ENCODE measurements at regions not wholly inside any gene's neighbourhood (a gene's known extent, or its start where the extent isn't known, plus 50 kb on each side); places are given as distances from the start of the nearest gene placed in this dataset.

DNA sequence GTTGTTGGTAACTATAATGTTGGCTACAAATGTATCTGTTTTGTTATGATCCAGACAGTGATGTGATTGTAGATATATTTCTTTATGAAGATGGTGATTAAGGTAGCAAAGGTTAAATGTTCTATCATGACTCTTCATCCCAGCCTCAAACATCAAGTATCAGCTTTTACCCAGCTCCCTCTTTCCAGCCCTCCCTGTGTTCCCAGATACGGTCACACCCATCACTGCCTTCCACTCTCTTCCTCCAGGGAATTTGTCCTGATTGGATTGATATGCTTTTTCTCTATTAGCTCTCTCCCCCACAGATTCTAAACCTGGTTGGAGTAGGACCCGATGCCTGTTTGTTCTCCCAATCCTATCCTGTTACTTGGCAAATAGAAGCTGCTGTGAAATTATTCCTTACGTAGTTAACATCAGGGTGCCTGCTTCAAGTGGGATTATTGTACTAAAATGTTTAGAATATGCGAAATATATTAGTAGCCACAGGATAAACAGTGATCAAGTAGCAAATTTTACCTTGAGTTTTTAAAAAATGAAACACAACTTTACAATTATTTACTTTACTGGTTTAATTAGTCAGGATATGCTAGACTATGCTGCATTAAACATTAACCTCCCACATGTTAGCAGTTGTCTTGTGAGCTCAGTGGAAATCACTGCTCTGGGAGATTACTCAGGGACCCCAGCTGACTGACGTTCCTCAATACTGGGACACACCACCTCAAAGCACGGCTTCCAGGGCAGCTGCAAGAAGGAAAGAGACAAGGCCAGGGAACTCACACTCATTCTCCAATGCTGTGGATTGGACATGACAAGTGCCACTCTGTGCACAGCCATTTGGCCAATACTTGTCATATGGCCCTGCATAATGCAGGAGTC is 165.3 kb downstream of the ALX1 start (continued):
- TF ChIP-seq ZNF782 (CRISPR knock-in tag; IDR thresholded peaks at IDR 0.05; ENCODE audit: borderline replicate concordance), result no peak

DNA sequence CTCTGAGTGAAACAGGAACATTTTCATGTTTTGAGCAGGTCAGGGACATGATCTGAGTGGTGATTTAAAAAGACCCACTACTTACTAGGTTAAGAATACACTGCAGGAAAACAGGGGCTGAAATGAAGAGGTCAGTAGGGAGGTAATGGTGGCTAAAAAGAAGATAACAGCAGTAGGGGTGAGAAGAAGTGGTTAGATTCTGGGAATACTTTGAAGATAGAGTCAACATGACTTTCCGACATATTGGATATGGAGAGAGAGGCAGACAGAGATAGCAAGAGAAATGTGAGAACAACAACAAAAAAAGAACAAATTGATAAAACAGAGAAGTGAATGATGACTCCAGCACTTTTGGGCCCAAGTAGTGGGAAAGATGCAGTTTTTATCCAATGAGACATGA is 168.0 kb downstream of the ALX1 start:
- Histone ChIP-seq H3K79me2 (ENCODE audit: insufficient read depth, low read length) (no peaks in the 10 kb centered on the region), H3K4me1 (ENCODE audit: insufficient read depth, low read length) (no peaks in the 10 kb centered on the region), H3K27ac (ENCODE audit: extremely low read length, insufficient read depth, low read length) (no peak overlapping the region), H3K36me3 (replicated peaks in 1 of 2; ENCODE audit: control insufficient read depth in 1 of 2, insufficient read depth in 2 of 2, low read length in 2 of 2) (no peaks in the 10 kb centered on the region), H3K27me3 (ENCODE audit: control insufficient read depth in 1 of 2, insufficient read depth in 2 of 2, low read length in 2 of 2) (no peaks in the 10 kb centered on the region), H3K4me3 (replicated peaks in 1 of 3; ENCODE audit: insufficient read depth in 1 of 3, low read depth in 2 of 3, low read length in 3 of 3) (no peak overlapping the region), H3K9me3 (ENCODE audit: low read length) (no peaks in the 10 kb centered on the region), H3K4me2 (ENCODE audit: low read depth, low read length) (no peak overlapping the region), H2AFZ (ENCODE audit: low read length) (no peak overlapping the region), H3K9ac (ENCODE audit: insufficient read depth, low read depth, low read length) (no peak overlapping the region), H4K20me1 (ENCODE audit: insufficient read depth, low read length) (no peaks in the 10 kb centered on the region)
- in situ Hi-C loops (cut with HindIII; ENCODE audit: extremely low pct_ligation_motif_present, low pct_unique_long_range_greater_than_20kb) (no loop called here), intact Hi-C loops (cut with micrococcal nuclease; ENCODE audit: unreplicated experiment) (loop anchor here (1.0 to 2.0 kb wide), 2 partner anchors 23 to 291 kb away; no protein-coding TSS in a partner anchor)
- TF ChIP-seq, protein P1, sequence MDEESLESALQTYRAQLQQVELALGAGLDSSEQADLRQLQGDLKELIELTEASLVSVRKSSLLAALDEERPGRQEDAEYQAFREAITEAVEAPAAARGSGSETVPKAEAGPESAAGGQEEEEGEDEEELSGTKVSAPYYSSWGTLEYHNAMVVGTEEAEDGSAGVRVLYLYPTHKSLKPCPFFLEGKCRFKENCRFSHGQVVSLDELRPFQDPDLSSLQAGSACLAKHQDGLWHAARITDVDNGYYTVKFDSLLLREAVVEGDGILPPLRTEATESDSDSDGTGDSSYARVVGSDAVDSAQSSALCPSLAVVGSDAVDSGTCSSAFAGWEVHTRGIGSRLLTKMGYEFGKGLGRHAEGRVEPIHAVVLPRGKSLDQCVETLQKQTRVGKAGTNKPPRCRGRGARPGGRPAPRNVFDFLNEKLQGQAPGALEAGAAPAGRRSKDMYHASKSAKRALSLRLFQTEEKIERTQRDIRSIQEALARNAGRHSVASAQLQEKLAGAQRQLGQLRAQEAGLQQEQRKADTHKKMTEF (CRISPR knock-in tag; IDR thresholded peaks at IDR 0.05), result no peak
- no peak for DNase-seq (ENCODE audit: low spot score)
- WGBS (ENCODE audit: low lambda C conversion rate), result 6% methylated on average over 1 of the region's 1 CpG
- CTCF ChIA-PET (ENCODE audit: low intra/inter-chr PET ratio, low total read pairs), result interaction anchor here (1.3 to 1.8 kb wide), 4 partner anchors 23 to 371 kb away, joined by 3 to 9 read pairs (median 6); no protein-coding TSS in a partner anchor
- no peak for ATAC-seq
- no peak for FAIRE-seq
- no TSS peak for BruUV-seq (replicated peaks)
- POLR2A ChIA-PET, result no interaction called here

All from HepG2 (cell line).